ENCODE measurements at regions not wholly inside any gene's neighbourhood (a gene's known extent, or its start where the extent isn't known, plus 50 kb on each side); places are given as distances from the start of the nearest gene placed in this dataset.
"Not testable (repeated sequence)": the region's sequence is repeated elsewhere in the genome, so short reads cannot be mapped to it uniquely, and the experiment has no call there.

DNA sequence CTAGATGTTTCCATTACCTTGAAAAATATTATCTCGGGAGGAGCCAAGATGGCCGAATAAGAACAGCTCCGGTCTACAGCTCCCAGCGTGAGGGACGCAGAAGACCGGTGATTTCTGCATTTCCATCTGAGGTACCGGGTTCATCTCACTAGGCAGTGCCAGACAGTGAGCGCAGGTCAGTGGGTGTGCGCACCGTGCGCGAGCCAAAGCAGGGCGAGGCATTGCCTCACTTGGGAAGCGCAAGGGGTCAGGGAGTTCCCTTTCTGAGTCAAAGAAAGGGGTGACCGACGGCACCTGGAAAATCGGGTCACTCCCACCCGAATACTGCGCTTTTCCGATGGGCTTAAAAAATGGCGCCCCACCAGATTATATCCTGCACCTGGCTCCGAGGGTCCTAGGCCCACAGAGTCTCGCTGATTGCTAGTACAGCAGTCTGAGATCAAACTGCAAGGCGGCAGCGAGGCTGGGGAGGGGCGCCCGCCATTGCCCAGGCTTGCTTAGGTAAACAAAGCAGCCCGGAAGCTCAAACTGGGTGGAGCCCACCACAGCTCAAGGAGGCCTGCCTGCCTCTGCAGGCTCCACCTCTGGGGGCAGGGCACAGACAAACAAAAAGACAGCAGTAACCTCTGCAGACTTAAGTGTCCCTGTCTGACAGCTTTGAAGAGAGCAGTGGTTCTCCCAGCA is 367.8 kb downstream of the NR2F1-AS1 start:
- DNase-seq, result not testable (repeated sequence)

DNA sequence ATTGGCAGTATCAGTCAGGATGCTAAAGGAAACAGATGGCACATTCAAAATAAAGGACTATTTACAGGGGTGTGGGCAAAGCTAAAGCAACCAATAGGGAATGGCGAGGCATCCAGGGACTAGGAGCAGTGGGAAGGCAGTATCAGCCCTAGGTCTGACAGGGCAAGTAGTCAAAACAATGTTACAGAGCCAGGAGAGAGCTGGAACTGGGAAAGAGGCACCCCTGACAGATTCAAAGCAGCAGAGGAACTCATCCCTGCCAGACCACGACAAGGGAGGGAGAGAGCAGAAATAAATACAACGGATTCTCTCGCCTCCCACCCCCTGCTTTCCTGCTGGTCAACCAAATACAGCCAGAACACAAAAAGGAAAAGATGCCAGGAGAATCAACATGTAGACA is 371.5 kb downstream of the NR2F1-AS1 start:
- DNase-seq, result no peak

DNA sequence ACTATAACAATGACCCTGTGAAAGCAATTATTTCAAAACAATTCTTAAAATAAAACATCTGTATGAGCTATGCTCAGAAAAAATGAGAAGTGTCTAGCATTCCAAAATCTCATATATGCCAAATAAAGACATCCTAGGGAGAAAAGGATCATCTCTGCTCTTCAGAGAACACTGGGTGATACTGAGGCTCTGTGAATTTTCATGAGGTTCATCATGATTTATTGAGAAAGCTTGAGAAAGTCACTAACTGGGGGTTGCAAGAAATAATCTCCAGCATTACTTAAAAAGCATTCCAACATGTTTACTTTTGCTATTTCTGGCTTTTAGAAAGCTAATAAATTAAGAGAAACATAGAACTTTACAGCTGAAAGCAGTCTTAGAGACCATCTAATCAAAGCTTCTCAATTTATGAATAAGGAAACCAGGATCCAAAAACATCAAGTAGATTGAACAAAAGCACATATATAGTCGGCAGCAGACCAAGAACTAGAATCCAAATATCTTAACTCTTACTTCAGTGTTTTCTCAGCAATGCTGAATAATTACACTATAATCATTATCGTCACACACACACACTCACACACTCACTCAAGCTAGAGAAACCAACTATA is 372.8 kb downstream of the NR2F1-AS1 start:
- DNase-seq, result no peak

DNA sequence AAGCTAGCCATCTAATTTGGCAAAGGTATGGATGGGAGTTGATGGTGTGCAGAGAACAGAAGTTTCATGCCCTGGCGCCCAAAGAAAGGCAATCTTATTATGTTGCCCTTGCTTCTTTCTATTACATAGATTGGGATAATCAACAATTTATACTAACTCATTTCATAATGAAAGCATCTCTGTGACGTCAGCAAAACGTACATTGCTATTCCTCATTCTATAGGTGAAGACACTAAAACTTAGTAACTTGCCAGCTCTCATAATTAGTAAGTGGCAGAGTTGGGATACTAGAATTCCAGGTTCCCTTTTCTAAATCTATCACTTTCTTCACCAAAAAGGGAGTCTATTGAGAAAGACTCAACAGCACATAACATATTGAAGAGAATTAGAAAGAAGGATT is 374.8 kb downstream of the NR2F1-AS1 start:
- DNase-seq, result no peak

DNA sequence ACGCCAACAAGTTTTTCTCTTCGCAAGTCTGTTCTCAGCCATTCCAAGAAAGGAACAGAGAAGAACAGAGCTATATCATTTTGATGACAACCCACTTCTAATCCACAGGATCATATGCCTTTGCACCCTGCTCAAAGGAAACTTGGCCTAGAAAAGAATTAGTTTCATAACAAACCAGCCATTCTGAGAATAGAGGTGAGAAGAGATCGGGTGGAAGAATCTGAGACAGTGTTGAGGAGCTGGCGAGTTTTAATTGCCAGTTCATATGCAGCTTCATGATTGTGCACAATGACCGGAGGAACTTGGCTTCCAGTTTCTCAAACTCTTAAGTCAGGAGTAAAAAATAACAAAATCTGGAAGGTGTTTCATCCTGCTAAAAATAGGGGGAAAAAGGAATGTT is 380.0 kb downstream of the NR2F1-AS1 start:
- no peak for DNase-seq

DNA sequence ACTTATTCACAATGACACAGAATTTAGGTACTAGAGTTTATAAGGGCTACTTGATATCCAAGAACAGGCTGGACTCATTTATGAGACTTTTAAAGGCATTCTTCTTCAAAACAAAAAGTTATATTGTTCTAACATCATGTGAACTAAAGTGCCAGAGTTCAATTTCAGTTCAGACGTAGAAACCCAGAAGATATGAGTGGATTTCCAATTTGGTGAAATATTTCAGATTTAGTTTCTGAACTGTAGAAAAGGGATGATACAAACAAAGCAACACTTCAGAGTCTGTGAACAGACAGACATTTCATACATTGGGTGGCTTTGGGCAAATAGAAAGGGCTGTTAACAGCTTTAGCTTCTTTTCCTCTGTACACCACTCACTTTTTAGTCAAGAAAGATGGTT is 384.0 kb downstream of the NR2F1-AS1 start:
- no peak for DNase-seq

DNA sequence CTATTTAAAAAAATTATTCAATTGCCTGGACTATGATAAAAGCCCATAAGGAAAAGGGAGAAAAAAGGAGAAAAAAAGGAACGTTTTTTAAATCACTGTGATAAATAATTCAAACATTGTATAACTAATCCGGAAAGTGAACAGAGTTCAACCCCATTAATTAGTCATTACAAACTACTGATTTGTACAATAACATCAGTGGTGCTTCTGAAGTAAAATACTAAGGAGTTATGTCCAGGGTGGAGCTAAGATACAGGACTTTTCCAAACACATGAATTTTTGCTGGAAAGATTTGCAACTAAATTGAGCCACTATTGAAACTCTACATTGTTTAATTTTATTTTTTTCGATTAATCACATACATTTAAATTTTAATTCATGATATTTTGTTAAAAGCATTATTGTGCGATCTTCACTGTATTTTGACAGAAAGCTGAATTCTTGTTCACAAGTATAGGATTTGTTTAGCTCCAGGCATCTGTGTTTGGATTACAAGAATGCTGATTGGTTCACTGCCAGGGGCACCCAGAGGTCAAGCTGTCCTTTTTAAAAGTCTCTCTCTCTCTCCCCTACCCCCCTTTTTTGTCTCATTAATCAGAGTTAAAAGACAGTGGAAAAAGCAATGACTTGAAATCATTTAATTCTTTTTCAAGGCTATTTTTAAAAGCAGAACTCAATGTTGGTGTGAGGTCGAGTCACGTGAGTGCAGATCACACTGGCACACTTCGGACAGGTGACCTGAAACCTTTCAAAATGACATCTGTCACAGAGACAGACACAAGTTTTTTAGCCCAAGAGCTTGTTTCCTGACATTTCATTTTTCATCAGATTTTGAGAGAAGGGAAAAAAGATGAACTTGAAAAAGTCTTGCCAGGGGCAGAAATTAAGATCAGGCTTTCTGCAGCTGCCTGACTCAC is 387.3 kb downstream of the NR2F1-AS1 start:
- no peak for DNase-seq

DNA sequence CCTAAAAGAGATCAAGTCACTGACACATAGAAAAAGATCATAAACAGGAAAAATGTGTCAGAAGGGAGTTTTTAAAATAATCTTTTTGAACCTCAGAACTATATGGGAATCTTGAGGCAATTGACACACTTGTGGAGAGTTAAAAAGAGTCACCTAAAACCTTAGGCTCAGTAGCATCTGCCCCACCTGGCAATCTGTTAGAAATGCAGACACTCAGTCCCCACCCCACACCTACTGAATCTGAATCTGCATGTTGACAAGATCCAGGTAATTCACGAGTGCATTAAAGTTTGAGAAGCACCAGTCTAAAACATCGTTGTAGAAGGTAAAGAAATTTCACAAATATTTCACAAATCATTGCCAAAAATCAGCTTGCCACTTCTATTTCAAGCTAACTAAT is 388.3 kb downstream of the NR2F1-AS1 start:
- DNase-seq, result no peak

DNA sequence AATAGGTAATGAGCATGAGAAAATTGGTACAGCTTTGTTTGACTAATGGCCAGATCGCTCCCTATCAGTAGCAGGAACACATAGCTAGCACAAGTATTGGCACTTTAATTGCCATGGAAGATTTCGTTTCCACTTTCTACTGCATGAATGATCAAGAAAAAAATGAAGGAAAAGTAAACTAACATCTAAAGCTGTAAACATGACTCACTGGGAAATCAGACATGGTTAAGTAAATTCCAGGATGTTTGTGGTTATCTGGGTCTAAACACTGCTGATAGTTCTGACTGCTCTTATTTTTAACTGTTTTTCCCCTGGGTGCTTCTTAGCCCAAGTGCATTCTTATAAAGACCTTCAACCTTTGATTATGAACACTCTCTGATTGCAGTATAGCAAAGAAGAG is 388.9 kb downstream of the NR2F1-AS1 start:
- DNase-seq, result no peak

DNA sequence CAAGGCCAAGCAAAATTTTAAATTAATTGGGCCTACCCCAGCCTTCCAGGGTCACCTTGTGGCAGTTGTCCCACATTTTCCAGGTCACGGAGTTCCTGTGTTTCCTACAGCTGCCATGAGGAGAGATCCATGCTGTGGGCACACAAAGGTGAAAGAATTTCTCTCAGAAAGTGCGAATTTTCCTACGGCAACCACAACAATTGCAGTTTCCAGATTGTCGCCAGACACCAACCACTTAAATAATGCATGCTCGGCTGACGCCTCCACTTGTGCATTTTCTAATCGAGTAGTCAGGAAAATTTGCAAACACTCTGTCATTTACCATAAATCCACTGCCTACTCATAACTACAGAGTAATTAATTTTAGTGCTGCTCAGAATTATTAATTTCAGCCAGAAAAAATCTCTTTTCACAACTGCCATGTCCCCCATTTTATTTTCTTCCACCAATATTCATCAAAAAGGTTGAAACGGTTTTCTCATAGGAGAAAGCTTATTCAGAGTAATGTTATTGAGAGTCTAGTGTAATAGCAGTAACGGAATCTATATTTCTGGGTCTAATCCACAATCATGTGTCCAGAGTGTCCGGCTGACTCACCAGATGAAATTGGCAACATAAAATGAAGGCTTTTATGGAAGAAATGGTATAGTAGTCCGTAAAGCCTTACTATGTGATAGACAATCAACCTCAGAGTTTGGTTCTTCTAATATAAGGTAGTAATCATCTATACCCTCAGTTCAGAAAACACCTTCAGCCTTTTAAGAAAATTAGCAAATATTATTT is 389.8 kb downstream of the NR2F1-AS1 start:
- no peak for DNase-seq

DNA sequence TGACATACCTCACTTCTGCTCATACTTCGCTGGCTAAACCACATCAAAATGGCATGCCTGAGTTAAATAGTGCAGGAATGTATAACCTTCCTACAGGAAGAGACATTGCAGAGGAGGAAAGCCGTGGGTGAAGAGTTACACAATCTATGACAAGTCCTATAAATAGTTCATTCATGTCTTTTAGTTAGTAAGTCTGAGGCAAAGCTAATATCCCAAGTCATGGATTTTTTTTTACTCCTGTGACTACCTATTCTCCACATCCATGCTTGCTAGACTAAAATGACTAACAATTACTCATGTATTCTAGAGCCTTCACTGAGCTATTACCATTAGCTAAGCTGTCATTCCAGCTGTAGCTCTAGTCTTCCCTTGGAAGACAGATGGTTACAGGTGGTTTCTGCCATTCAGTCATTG is 391.3 kb downstream of the NR2F1-AS1 start:
- DNase-seq, result no peak

DNA sequence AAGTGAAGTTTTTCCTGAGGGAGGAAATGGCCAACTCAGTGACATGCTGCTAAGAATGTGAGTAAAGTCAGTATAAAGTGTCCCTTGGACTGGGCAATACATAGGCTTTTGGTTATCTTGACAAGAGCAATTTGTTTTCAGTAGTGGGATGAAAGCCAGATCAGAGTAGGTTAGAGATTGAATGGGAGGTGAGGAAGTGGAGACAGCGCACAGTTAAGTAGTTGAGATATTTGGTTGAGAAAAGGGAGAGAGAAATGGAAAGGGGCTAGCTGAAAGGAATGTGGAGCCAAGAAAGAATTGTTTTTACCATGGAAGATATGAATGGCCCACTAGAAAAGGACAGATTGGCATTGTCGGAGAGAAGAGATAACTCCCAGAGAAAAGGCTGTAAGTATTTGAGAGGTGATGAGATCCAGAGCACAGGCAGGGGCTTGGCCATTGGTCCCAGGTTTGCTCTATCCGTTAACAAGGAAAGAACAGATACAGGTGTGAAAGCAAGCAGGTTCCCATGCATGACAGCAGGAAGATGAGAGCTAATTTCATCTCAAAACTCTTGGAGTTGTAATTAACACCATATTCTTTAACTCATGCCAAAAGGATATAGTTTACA is 392.0 kb downstream of the NR2F1-AS1 start:
- no peak for DNase-seq

DNA sequence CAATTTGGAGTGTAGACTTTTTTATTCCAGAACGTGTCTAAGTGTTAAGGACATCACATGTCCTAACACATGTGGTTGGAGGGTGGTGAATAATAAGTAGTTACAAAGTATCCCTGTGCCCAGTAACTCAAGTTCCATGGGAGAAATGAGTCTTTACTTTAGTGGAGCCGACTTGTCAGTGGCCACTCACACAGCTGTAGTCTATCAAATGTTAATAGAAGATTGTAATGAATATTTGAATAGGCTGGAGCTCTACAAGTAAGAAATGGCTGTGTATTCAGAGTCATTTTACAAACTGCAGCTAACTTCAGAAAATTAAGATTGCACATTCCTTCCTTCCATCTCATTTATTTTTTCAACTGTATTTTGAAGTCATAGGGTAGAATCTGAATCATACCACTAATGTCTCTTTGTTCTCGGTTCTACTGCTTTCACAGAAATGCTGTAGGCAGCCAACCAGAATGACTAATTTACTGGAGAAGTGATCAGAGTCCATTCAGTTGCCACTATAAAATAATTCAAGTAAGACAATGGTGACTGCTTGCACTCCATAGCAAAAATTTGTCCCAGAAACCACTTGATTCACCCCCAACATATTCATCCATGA is 394.8 kb downstream of the NR2F1-AS1 start:
- DNase-seq, result no peak

DNA sequence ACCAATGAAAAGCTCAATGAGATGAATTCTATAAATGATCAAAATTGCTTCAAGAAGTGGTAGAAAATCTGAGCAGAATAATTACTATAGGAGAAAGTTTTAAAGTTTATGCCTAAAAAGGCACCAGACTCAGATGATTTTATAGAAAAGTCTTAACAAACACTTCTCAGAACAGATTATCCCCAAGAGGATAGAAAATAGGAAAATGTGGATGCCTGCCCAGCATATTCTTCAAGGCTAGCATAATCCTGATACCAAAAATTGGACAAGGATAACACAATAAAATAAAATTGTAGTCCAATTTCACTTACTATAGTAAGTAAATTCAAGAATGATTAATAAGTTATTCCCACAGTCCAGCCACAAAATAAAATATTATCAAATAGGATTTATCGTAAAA is 397.0 kb downstream of the NR2F1-AS1 start:
- no peak for DNase-seq

DNA sequence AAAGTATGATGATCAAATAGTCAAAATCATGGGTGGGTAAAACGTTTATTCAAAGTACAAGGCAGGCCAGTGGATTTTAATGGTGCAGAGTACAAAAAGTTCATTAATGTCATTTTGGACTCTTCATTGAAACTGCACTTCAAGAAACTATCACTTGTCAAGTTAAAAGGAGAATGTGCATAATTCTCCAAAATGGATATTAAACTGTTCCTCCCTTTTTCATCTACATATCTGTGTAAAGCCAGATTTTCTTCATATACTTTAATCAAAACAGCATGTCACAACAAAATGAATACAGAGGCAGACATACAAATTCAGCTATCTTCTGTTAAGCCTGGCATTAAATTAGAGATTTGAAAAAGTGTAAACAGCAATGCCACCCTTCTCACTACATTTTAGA is 401.6 kb downstream of the NR2F1-AS1 start:
- no peak for DNase-seq

DNA sequence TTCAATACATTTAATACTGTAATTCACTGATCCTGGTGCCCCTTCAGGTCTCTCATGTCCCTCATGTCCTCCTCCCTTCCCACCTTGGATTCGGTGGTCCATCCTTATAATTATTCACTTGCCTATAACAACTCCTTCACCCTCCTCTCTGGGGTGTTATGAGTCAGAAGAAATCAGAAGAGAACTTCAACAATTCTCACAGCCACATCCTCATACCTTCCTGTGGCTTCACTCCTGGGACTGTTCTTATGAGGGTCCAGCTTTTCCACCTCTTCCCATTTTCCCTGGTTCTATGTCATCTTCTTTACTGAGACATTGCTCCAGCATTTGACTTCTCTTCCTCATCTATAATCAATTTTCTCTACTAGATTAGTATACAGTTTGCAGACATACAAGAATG is 406.1 kb downstream of the NR2F1-AS1 start:
- no peak for DNase-seq

DNA sequence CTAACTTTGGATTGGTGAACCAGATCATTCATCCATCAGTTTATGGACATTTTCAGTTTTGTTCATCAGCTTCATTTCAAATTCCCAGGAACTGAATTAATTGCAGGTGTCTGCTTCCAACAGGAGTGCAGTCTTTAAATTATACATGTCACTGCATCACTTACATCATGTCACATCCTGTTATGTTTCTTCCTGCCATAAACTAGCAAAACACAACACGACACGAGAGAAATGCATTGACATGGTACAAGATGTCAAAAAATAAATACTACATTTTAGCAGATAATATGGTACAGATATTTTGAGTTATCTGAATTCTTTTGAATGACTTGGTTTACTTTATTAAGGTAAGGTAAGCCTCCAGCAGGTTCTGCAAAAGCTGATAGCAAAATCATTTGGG is 415.5 kb downstream of the NR2F1-AS1 start:
- no peak for DNase-seq

DNA sequence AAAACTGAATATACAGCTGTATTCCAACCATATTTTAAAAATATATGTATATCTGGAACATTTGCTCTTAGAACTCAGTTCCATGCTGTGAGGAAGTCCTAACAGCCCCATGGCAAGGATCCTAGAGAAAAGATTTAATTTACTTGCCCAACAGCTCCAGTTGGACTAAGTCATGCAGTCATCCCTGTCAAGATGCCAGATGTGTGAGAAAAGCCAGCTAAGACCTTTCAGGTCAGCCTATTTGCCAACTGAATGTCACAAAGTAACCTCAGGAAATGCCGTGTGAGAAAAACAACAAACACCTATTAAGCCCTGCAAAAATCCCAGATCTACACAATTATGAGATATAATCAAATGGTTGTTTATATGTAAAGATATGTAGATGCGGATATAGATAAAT is 416.3 kb downstream of the NR2F1-AS1 start:
- DNase-seq, result no peak

DNA sequence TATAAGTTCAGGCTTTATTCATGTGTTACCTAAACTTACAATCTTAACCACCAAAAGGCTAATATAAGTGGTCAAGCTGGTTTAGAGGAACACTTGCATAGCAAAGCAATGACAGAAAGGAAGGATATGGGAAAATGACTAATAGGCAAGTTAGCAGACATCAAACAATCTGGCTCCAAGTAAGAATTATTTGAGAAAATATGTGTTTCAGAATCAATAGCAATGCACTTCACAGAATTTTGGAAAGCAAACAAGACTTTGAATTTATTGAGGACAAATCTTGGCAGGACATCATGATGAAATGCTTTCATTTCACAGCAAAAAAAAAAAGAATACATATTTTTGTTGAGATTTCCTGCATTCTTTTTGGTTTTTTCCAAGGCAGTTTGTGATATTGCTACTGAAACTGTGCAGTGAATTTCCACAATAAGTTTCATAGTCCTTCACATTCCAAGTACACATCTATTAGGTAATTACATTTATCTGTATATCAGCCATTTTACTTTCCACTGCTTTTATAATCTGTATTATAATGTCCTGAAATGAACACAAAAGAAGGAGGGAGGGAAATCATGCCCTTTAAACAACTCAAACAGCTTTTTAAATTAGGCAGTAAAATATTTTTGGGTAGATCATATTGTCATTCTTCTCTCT is 417.9 kb downstream of the NR2F1-AS1 start:
- DNase-seq, result no peak

DNA sequence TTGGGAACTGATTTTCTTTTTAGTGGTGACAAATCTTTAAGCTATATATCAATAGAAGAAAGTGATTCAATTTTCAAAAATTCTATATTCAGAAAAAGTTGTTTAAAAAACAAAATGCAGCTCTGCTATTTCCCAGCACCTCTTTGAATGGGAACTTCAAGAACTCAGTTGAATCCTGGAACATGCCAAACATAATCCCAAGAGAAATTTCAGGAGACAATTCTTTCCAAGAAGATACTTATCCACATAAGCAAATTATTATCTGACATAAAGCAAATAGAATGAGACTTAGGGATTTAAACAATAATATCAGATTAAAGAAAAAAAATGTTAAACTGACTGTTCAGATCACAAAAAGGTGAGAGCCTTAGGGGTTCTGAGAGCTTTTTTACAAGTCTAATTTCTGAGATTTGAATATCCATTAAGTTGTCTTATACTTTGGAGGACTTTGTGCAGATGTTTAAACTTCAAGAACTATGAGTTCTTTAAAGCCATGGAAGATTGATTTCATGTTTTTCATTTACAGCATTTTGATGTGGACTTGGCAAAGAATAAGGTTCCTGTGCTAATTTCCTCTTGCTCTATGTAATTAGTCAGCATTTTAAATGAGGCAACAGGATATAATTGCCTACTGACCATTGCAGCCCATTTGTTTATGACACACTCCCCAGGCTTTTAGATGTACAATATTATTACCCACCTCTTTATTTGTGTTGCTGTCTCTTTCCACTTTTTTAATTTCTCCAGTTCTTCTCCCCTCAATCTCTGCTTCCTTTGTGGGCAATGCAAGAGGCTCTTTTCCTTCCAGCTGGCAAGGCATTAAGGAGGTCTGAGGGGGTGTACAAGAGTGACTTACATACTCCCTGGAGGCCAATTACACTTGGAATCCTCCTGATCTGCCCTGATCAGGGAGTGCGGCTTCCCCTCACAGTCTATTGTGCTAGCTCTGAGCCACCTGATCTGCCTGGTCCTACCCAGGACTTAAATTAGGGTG is 419.1 kb downstream of the NR2F1-AS1 start:
- no peak for DNase-seq

Data from central memory CD4-positive, alpha-beta T cell (primary cell).